Fibroblast of lung (primary cell): ENCODE measurements at regions not wholly inside any gene's neighbourhood (a gene's known extent, or its start where the extent isn't known, plus 50 kb on each side); places are given as distances from the start of the nearest gene placed in this dataset.
"Not testable (repeated sequence)": the region's sequence is repeated elsewhere in the genome, so short reads cannot be mapped to it uniquely, and the experiment has no call there.

Source experiments
- DNase-seq, 2 donors: peaks; one replicate each; pipeline versions ENCODE4 v3.0.0 to v3.0.0-alpha.2; 2010; ENCODE audit warnings: low read depth in 2 of 2
- H2AFZ ChIP-seq: 2 replicates; pipeline ENCODE4 v1.5.1; 2012; ENCODE audit warnings: low read length, control low read depth, inconsistent platforms
- H3K27ac ChIP-seq: 2 replicates; pipeline ENCODE4 v1.5.1; 2011; ENCODE audit warnings: low read length, control low read depth; ENCODE audit not compliant: insufficient read depth
- H3K27me3 ChIP-seq: 2 replicates; pipeline ENCODE4 v1.5.1; 2011; ENCODE audit warnings: mild to moderate bottlenecking, low read length; ENCODE audit not compliant: control insufficient read depth, insufficient read depth
- H3K36me3 ChIP-seq: 2 replicates; pipeline ENCODE4 v1.5.1; 2011; ENCODE audit warnings: low read length; ENCODE audit not compliant: control insufficient read depth, insufficient read depth
- H3K4me1 ChIP-seq: 2 replicates; pipeline ENCODE4 v1.5.1; 2011; ENCODE audit warnings: low read length; ENCODE audit not compliant: control insufficient read depth, insufficient read depth; ENCODE audit errors: extremely low read depth
- H3K4me2 ChIP-seq: 2 replicates; pipeline ENCODE4 v1.5.1; 2011; ENCODE audit warnings: low read length, control low read depth; ENCODE audit not compliant: insufficient read depth; ENCODE audit errors: extremely low read depth
- H3K4me3 ChIP-seq, 4 experiments: fragments of 200-600 bp in 1 of 4; sonication (generic) in 1 of 4; replicated peaks in 1 of 4; 2 replicates each; pipeline ENCODE4 v1.5.1; 2011 to 2016; ENCODE audit warnings: low read length in 4 of 4, low read depth in 3 of 4, mild to moderate bottlenecking in 3 of 4, control low read depth in 2 of 4, inconsistent platforms in 1 of 4, mixed read lengths in 1 of 4; ENCODE audit not compliant: insufficient read depth in 1 of 4; ENCODE audit errors: control extremely low read depth in 1 of 4
- H3K79me2 ChIP-seq: 2 replicates; pipeline ENCODE4 v1.5.1; 2012; ENCODE audit warnings: mild to moderate bottlenecking, low read length, inconsistent platforms; ENCODE audit not compliant: control insufficient read depth, insufficient read depth
- H3K9ac ChIP-seq: 2 replicates; pipeline ENCODE4 v1.5.1; 2011; ENCODE audit warnings: mild to moderate bottlenecking, low read length, control low read depth; ENCODE audit not compliant: insufficient read depth
- H3K9me3 ChIP-seq: 2 replicates; pipeline ENCODE4 v1.5.1; 2012; ENCODE audit warnings: low read depth, low read length; ENCODE audit not compliant: control insufficient read depth, insufficient read depth
- H4K20me1 ChIP-seq: 2 replicates; pipeline ENCODE4 v1.5.1; 2011; ENCODE audit warnings: low read length; ENCODE audit not compliant: control insufficient read depth, insufficient read depth; ENCODE audit errors: extremely low read depth
- CTCF ChIP-seq, 2 donors: IDR thresholded peaks in 1 of 2; conservative IDR thresholded peaks in 1 of 2; 1 replicate in 1 of 2; 2 replicates in 1 of 2; pipeline ENCODE4 v1.5.1; 2011 to 2012; ENCODE audit warnings: low read length in 2 of 2, control low read depth in 1 of 2, inconsistent platforms in 1 of 2, low read depth in 1 of 2, mild to moderate bottlenecking in 1 of 2
- EZH2 ChIP-seq: IDR thresholded peaks from 2 replicates; pipeline ENCODE4 v1.5.1; 2012; ENCODE audit warnings: low read length, control low read depth, mild to moderate bottlenecking; ENCODE audit errors: missing control alignments

GRCh38 chr10:20485554-20485953, 411.6 kb downstream of the NEBL start:
- no peak overlapping the region for H3K4me2 ChIP-seq
- no peak overlapping the region for H3K9ac ChIP-seq
- no peaks in the 10 kb centered on the region for H3K27me3 ChIP-seq
- H4K20me1 ChIP-seq = no peaks in the 10 kb centered on the region
- no peak overlapping the region for H2AFZ ChIP-seq
- no peak overlapping the region for H3K4me3 ChIP-seq
- no peak for DNase-seq
- H3K79me2 ChIP-seq = no peaks in the 10 kb centered on the region
- H3K36me3 ChIP-seq = no peaks in the 10 kb centered on the region
- H3K4me1 ChIP-seq = no peaks in the 10 kb centered on the region
- H3K9me3 ChIP-seq = no peaks in the 10 kb centered on the region
- H3K27ac ChIP-seq = no peak overlapping the region
- TF ChIP-seq CTCF (conservative IDR thresholded peaks at IDR 0.05 in 1 of 2, IDR thresholded peaks at IDR 0.05 in 1 of 2; ENCODE audit: low read depth in 1 of 2, low read length in 2 of 2) (no peak), EZH2 (no peak)

- no peak overlapping the region for H3K27ac ChIP-seq
- no peak overlapping the region for H3K4me2 ChIP-seq
- no peaks in the 10 kb centered on the region for H3K4me1 ChIP-seq
- no peaks in the 10 kb centered on the region for H4K20me1 ChIP-seq
- DNase-seq = no peak
- H3K9ac ChIP-seq = no peak overlapping the region
- TF ChIP-seq EZH2 (no peak), CTCF (conservative IDR thresholded peaks at IDR 0.05 in 1 of 2, IDR thresholded peaks at IDR 0.05 in 1 of 2; ENCODE audit: low read depth in 1 of 2, low read length in 2 of 2) (no peak)
- H3K9me3 ChIP-seq = no peaks in the 10 kb centered on the region
- H3K36me3 ChIP-seq = no peaks in the 10 kb centered on the region
- no peak overlapping the region for H3K4me3 ChIP-seq
- H3K27me3 ChIP-seq = no peaks in the 10 kb centered on the region
- H2AFZ ChIP-seq = no peak overlapping the region
- H3K79me2 ChIP-seq = no peaks in the 10 kb centered on the region
Measured at GRCh38 chr10:20481054-20481453, 416.1 kb downstream of the NEBL start.

GRCh38 chr10:20480575-20480974, 416.5 kb downstream of the NEBL start:
- not testable (repeated sequence) for H3K36me3 ChIP-seq, H3K79me2 ChIP-seq, DNase-seq, H3K4me2 ChIP-seq, H3K4me1 ChIP-seq, H2AFZ ChIP-seq, H4K20me1 ChIP-seq, H3K27ac ChIP-seq, H3K4me3 ChIP-seq, H3K9me3 ChIP-seq, H3K27me3 ChIP-seq, H3K9ac ChIP-seq

- no peak for TF ChIP-seq CTCF (conservative IDR thresholded peaks at IDR 0.05 in 1 of 2, IDR thresholded peaks at IDR 0.05 in 1 of 2; ENCODE audit: low read depth in 1 of 2, low read length in 2 of 2)
- TF ChIP-seq EZH2 = no peak
- no peaks in the 10 kb centered on the region for H4K20me1 ChIP-seq
- H3K4me2 ChIP-seq = no peak overlapping the region
Measured at GRCh38 chr10:20474064-20474463, 423.0 kb downstream of the NEBL start.

More at GRCh38 chr10:20474064-20474463, 423.0 kb downstream of the NEBL start:
- Histone ChIP-seq H3K79me2 (no peaks in the 10 kb centered on the region), H3K27me3 (no peaks in the 10 kb centered on the region), H3K27ac (no peak overlapping the region), H3K4me3 (no peak overlapping the region), H3K4me1 (no peaks in the 10 kb centered on the region), H3K36me3 (no peaks in the 10 kb centered on the region), H3K9ac (no peak overlapping the region), H2AFZ (no peak overlapping the region), H3K9me3 (no peaks in the 10 kb centered on the region)
- no peak for DNase-seq
